ENCODE measurements at regions not wholly inside any gene's neighbourhood (a gene's known extent, or its start where the extent isn't known, plus 50 kb on each side); places are given as distances from the start of the nearest gene placed in this dataset.
"Not testable (repeated sequence)": the region's sequence is repeated elsewhere in the genome, so short reads cannot be mapped to it uniquely, and the experiment has no call there.

GRCh38 chr18:9022397-9023155 lies 79.9 kb upstream of the NDUFV2 start:
- H3K36me3 ChIP-seq, result no peaks in the 10 kb centered on the region
- H3K27me3 ChIP-seq, result no peaks in the 10 kb centered on the region
- H3K27ac ChIP-seq, result peak overlapping the region; percentile 48
- no peak for DNase-seq (ENCODE audit: extremely low spot score in 2 of 2)
- peaks cover 7% of the 10 kb centered on the region for H3K4me1 ChIP-seq
- no peaks in the 10 kb centered on the region for H3K9me3 ChIP-seq
- no peak overlapping the region for H3K4me3 ChIP-seq
- no peak for TF ChIP-seq POLR2AphosphoS5 (IDR thresholded peaks at IDR 0.05; ENCODE audit: insufficient read depth in 1 of 2, low read depth in 1 of 2)
- TF ChIP-seq, protein P1, sequence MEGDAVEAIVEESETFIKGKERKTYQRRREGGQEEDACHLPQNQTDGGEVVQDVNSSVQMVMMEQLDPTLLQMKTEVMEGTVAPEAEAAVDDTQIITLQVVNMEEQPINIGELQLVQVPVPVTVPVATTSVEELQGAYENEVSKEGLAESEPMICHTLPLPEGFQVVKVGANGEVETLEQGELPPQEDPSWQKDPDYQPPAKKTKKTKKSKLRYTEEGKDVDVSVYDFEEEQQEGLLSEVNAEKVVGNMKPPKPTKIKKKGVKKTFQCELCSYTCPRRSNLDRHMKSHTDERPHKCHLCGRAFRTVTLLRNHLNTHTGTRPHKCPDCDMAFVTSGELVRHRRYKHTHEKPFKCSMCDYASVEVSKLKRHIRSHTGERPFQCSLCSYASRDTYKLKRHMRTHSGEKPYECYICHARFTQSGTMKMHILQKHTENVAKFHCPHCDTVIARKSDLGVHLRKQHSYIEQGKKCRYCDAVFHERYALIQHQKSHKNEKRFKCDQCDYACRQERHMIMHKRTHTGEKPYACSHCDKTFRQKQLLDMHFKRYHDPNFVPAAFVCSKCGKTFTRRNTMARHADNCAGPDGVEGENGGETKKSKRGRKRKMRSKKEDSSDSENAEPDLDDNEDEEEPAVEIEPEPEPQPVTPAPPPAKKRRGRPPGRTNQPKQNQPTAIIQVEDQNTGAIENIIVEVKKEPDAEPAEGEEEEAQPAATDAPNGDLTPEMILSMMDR (IDR thresholded peaks at IDR 0.05), result no peak
- TF ChIP-seq POLR2A (IDR thresholded peaks at IDR 0.05), result no peak
- intact Hi-C loops (cut with DNase I), result no loop called here

DNA sequence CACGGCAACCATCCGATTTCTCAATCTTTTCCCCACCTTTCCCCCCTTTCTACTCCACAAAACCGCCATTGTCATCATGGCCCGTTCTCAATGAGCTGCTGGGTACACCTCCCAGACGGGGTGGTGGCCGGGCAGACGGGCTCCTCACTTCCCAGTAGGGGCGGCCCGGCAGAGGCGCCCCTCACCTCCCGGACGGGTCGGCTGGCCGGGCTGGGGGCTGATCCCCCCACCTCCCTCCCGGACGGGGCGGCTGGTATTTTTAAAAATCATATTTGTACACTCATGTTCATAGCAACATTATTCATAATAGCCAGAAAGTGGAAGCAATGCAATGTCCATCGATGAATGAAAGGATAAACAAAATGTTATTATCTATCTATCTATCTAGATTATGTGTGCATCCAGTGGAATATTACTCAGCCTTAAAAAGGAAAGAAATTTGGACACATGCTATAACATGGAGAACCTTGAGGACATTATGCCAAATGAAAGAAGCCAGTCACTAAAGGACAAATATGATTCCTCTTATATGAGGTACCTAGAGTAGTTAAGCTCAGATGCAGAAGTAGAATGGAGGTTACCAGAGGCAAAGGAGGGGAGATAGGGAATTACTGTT lies 78.4 kb upstream of the NDUFV2 start:
- DNase-seq (ENCODE audit: extremely low spot score in 2 of 2); H3K4me1 ChIP-seq; H3K27me3 ChIP-seq; H3K9me3 ChIP-seq; intact Hi-C loops (cut with DNase I); H3K4me3 ChIP-seq; H3K27ac ChIP-seq; H3K36me3 ChIP-seq: not testable (repeated sequence)

DNA sequence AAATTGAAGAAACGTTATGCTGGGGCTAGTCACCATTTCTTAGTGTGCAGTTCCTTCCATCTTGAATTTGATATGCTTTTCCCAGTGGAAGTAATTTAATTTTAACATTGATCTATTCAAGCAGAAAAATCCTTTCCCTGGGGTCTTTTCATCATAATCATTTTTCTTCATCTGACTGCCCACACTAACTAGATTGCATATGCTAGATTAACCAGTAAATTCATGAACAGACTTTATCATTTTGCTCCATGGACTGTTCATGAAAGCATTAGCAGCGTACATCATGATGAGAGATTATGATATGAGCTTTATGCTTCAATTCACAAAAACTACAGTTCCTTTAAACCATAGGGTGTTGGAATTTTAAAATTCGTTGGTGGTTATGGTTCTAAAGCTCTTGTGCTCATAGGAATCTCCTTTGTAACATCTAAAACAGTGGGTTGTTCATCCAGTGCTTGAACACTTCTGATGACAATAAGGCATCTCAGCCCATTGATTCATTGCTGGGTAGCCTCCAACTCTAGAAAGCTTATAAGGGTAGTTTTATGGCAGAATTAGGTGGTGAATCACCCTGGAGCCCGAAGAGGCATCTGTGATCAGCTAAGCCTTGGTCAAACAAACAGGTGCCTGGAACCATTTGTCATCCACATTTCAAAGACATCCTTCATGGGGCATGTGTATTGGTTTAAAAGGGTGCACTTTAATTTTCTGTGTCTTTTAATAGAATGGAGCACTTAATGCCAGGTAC lies 77.2 kb upstream of the NDUFV2 start:
- intact Hi-C loops (cut with DNase I), result no loop called here
- Histone ChIP-seq H3K27ac (no peak overlapping the region), H3K9me3 (no peaks in the 10 kb centered on the region), H3K4me1 (no peaks in the 10 kb centered on the region), H3K4me3 (no peak overlapping the region), H3K27me3 (no peaks in the 10 kb centered on the region), H3K36me3 (no peaks in the 10 kb centered on the region)
- no peak for DNase-seq (ENCODE audit: extremely low spot score in 2 of 2)
- TF ChIP-seq POLR2A (IDR thresholded peaks at IDR 0.05), result no peak
- TF ChIP-seq, protein P1 (IDR thresholded peaks at IDR 0.05), result no peak
- no peak for TF ChIP-seq POLR2AphosphoS5 (IDR thresholded peaks at IDR 0.05; ENCODE audit: insufficient read depth in 1 of 2, low read depth in 1 of 2)

DNA sequence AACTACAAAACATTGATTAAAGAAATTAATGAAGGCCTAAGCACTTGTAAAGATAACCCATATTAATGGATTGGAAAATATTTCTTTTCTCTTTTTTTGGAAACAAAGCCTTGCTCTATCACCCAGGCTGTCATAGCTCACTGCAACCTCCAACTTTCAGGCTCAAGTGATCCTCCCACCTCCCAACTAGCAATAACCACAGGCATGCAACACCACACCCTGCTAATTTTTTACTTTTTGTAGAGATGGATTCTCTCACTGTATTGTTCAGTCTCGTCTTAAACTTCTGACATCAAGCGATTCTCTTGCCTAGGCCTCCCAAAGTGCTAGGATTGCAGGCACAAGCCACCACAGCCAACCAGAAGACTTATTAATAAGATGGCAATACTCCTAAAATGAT lies 73.4 kb upstream of the NDUFV2 start:
- Histone ChIP-seq H3K27me3 (no peaks in the 10 kb centered on the region), H3K4me1 (no peaks in the 10 kb centered on the region), H3K36me3 (no peaks in the 10 kb centered on the region), H3K9me3 (no peaks in the 10 kb centered on the region), H3K27ac (no peak overlapping the region), H3K4me3 (no peak overlapping the region)
- DNase-seq (ENCODE audit: extremely low spot score in 2 of 2), result no peak
- TF ChIP-seq, protein P1 (IDR thresholded peaks at IDR 0.05), result no peak
- TF ChIP-seq POLR2AphosphoS5 (IDR thresholded peaks at IDR 0.05; ENCODE audit: insufficient read depth in 1 of 2, low read depth in 1 of 2) (no peak), POLR2A (IDR thresholded peaks at IDR 0.05) (no peak)
- intact Hi-C loops (cut with DNase I), result no loop called here

DNA sequence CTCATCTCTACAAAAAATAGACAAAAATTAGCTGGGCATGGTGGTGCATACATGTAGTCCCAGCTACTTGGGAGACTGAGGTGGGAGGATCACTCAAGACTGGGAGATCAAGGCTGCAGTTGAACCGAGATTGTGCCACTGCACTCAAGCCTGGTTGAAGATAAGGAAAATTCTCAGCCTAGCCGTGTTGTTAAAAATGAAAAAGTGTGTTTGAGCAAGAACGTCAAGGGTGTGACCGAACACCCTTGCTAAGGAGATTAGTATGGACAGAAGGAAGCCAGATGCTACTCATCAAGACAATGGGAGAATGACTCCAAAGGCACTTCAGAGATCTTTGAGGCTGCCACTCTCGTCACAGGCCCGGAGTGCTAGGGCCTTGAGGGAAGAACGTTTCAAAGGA lies 70.0 kb upstream of the NDUFV2 start:
- Histone ChIP-seq H3K27me3 (no peaks in the 10 kb centered on the region), H3K4me1 (no peaks in the 10 kb centered on the region), H3K36me3 (no peaks in the 10 kb centered on the region), H3K9me3 (no peaks in the 10 kb centered on the region), H3K4me3 (no peak overlapping the region), H3K27ac (no peak overlapping the region)
- TF ChIP-seq POLR2A (IDR thresholded peaks at IDR 0.05) (no peak), POLR2AphosphoS5 (IDR thresholded peaks at IDR 0.05; ENCODE audit: insufficient read depth in 1 of 2, low read depth in 1 of 2) (no peak)
- TF ChIP-seq, protein P1 (IDR thresholded peaks at IDR 0.05), result no peak
- DNase-seq (ENCODE audit: extremely low spot score in 2 of 2), result no peak
- intact Hi-C loops (cut with DNase I), result no loop called here
